ENCODE measurements at regions not wholly inside any gene's neighbourhood (a gene's known extent, or its start where the extent isn't known, plus 50 kb on each side); places are given as distances from the start of the nearest gene placed in this dataset.

GRCh38 chr9:26477963-26478362, 414.6 kb downstream of the CAAP1 start:
- TF ChIP-seq CTCF (IDR thresholded peaks at IDR 0.05) (no peak), POLR2A (IDR thresholded peaks at IDR 0.05) (no peak)

Data from breast epithelium (tissue), 3 donors.